ENCODE measurements at regions not wholly inside any gene's neighbourhood (a gene's known extent, or its start where the extent isn't known, plus 50 kb on each side); places are given as distances from the start of the nearest gene placed in this dataset.

- no peak for TF ChIP-seq EZH2 (IDR thresholded peaks at IDR 0.05; ENCODE audit: insufficient read depth, low read length)
- no peak for TF ChIP-seq CTCF (IDR thresholded peaks at IDR 0.05; ENCODE audit: insufficient read depth, low read depth, low read length)
Observed at GRCh38 chr17:6340708-6341107, 94.2 kb downstream of the AIPL1 start.
